ENCODE measurements at regions not wholly inside any gene's neighbourhood (a gene's known extent, or its start where the extent isn't known, plus 50 kb on each side); places are given as distances from the start of the nearest gene placed in this dataset.

DNA sequence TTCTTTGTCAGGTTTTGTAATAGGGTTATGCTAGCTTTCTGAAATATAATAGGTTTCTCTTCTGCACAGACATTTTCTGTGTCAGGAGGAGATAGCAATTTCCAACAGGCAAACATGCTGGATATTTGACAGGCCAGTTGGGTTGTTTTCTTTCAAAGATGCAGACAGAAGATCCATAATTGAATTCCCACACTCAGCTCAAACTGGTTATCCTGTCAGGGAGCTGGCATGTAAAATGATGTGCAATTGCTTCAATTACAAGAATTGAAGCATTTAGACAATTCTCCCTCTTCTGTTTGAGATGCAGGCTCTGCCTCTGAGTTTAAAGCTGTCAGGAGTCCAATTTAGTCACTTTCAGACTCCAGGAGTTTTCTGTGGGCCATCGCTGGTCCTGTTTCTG, 146.2 kb upstream of the ZKSCAN2 start:
- ChIA-PET POLR2A (no interaction called here), CTCF (no interaction called here)
- Histone ChIP-seq H3K27ac (ENCODE audit: insufficient read depth, low read depth, low read length) (no peak overlapping the region), H3K9me3 (replicated peaks; ENCODE audit: control insufficient read depth, insufficient read depth, low read length) (no peaks in the 10 kb centered on the region), H2AFZ (ENCODE audit: low read depth, low read length) (no peak overlapping the region), H3K79me2 (ENCODE audit: control insufficient read depth, insufficient read depth, low read length) (no peaks in the 10 kb centered on the region), H3K36me3 (ENCODE audit: control insufficient read depth in 2 of 2, extremely low read depth in 1 of 2, insufficient read depth in 2 of 2, low read length in 2 of 2) (no peaks in the 10 kb centered on the region), H3K4me3 (replicated peaks in 1 of 3; ENCODE audit: insufficient read depth in 1 of 3, low read depth in 1 of 3, low read length in 3 of 3) (no peak overlapping the region), H3K9ac (replicated peaks; ENCODE audit: extremely low read depth, insufficient read depth, low read length) (no peak overlapping the region), H3K4me1 (ENCODE audit: control insufficient read depth, extremely low read depth, insufficient read depth, low read length) (no peaks in the 10 kb centered on the region), H3K27me3 (ENCODE audit: control insufficient read depth in 2 of 2, insufficient read depth in 2 of 2, low read length in 2 of 2) (no peaks in the 10 kb centered on the region), H3K9me1 (replicated peaks; ENCODE audit: control insufficient read depth, extremely low read depth, insufficient read depth, low read length) (no peaks in the 10 kb centered on the region), H4K20me1 (replicated peaks; ENCODE audit: control insufficient read depth, extremely low read depth, insufficient read depth, low read length) (no peaks in the 10 kb centered on the region), H3K4me2 (ENCODE audit: insufficient read depth, low read length) (no peak overlapping the region)
- BruUV-seq (replicated peaks), result no TSS peak
- DNase-seq (ENCODE audit: low read depth, low spot score) (no peak), FAIRE-seq (no peak)
- intact Hi-C loops (cut with micrococcal nuclease) (no loop called here), dilution Hi-C loops (cut with MboI; ENCODE audit: extremely low pct_ligation_motif_present, low sequenced_read_pairs) (no loop called here)
- TF ChIP-seq POLR2AphosphoS5 (IDR thresholded peaks at IDR 0.05; ENCODE audit: insufficient read depth, low read depth, low read length), result no peak
- no peak for TF ChIP-seq GATA2 (IDR thresholded peaks at IDR 0.05; ENCODE audit: insufficient read depth, insufficient read length, low read depth, low read length)
- no peak for TF ChIP-seq JUN (IDR thresholded peaks at IDR 0.05; ENCODE audit: borderline replicate concordance, insufficient read depth, insufficient read length, low read depth)
- TF ChIP-seq MYC (IDR thresholded peaks at IDR 0.05; ENCODE audit: low read depth, low read length), result no peak
- TF ChIP-seq EZH2 (IDR thresholded peaks at IDR 0.05; ENCODE audit: borderline replicate concordance, low read depth, low read length, severe bottlenecking), result no peak
- no peak for TF ChIP-seq POLR2A (IDR thresholded peaks at IDR 0.05; ENCODE audit: low read depth, low read length)
- TF ChIP-seq, protein P1, sequence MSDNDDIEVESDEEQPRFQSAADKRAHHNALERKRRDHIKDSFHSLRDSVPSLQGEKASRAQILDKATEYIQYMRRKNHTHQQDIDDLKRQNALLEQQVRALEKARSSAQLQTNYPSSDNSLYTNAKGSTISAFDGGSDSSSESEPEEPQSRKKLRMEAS (IDR thresholded peaks at IDR 0.05; ENCODE audit: insufficient read depth, insufficient read length), result no peak

DNA sequence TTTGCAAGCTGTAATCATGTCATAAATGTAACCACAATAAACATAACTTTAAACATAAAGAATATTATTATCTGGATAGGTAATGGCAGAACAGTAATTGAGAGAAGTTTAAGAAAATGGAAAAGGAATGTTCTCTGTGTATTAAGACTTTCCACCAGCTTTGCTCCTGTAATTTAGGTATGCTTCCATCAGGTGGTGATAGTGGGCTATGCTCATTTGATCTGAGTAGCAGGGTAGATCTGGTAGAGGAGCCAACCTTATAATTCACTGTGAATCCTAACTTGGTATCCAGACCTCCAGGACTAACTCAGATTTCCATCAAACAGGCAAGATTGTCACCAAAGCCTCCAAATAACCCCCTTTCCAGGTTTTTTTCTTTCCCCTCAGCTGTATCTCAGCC, 137.9 kb upstream of the ZKSCAN2 start:
- Histone ChIP-seq H3K9me3 (replicated peaks; ENCODE audit: control insufficient read depth, insufficient read depth, low read length) (no peaks in the 10 kb centered on the region), H3K79me2 (ENCODE audit: control insufficient read depth, insufficient read depth, low read length) (no peaks in the 10 kb centered on the region), H3K9ac (replicated peaks; ENCODE audit: extremely low read depth, insufficient read depth, low read length) (no peak overlapping the region), H3K4me2 (ENCODE audit: insufficient read depth, low read length) (no peak overlapping the region), H3K27me3 (ENCODE audit: control insufficient read depth in 2 of 2, insufficient read depth in 2 of 2, low read length in 2 of 2) (no peaks in the 10 kb centered on the region), H3K27ac (ENCODE audit: insufficient read depth, low read depth, low read length) (no peak overlapping the region), H4K20me1 (replicated peaks; ENCODE audit: control insufficient read depth, extremely low read depth, insufficient read depth, low read length) (no peaks in the 10 kb centered on the region), H3K36me3 (ENCODE audit: control insufficient read depth in 2 of 2, extremely low read depth in 1 of 2, insufficient read depth in 2 of 2, low read length in 2 of 2) (no peaks in the 10 kb centered on the region), H3K9me1 (replicated peaks; ENCODE audit: control insufficient read depth, extremely low read depth, insufficient read depth, low read length) (no peaks in the 10 kb centered on the region), H2AFZ (ENCODE audit: low read depth, low read length) (no peak overlapping the region), H3K4me3 (replicated peaks in 1 of 3; ENCODE audit: insufficient read depth in 1 of 3, low read depth in 1 of 3, low read length in 3 of 3) (no peak overlapping the region), H3K4me1 (ENCODE audit: control insufficient read depth, extremely low read depth, insufficient read depth, low read length) (no peaks in the 10 kb centered on the region)
- FAIRE-seq (no peak), DNase-seq (ENCODE audit: low read depth, low spot score) (no peak)
- dilution Hi-C loops (cut with MboI; ENCODE audit: extremely low pct_ligation_motif_present, low sequenced_read_pairs) (no loop called here), intact Hi-C loops (cut with micrococcal nuclease) (no loop called here)
- CTCF ChIA-PET, result no interaction called here
- POLR2A ChIA-PET, result no interaction called here
- TF ChIP-seq FOS (IDR thresholded peaks at IDR 0.05; ENCODE audit: borderline replicate concordance, insufficient read depth, low read length) (no peak), MYC (IDR thresholded peaks at IDR 0.05; ENCODE audit: low read depth, low read length) (no peak), JUN (IDR thresholded peaks at IDR 0.05; ENCODE audit: borderline replicate concordance, insufficient read depth, insufficient read length, low read depth) (no peak), GATA2 (IDR thresholded peaks at IDR 0.05; ENCODE audit: insufficient read depth, insufficient read length, low read depth, low read length) (no peak), POLR2A (IDR thresholded peaks at IDR 0.05; ENCODE audit: low read depth, low read length) (no peak), POLR2AphosphoS5 (IDR thresholded peaks at IDR 0.05; ENCODE audit: insufficient read depth, low read depth, low read length) (no peak), EZH2 (IDR thresholded peaks at IDR 0.05; ENCODE audit: borderline replicate concordance, low read depth, low read length, severe bottlenecking) (no peak)
- TF ChIP-seq, protein P2, sequence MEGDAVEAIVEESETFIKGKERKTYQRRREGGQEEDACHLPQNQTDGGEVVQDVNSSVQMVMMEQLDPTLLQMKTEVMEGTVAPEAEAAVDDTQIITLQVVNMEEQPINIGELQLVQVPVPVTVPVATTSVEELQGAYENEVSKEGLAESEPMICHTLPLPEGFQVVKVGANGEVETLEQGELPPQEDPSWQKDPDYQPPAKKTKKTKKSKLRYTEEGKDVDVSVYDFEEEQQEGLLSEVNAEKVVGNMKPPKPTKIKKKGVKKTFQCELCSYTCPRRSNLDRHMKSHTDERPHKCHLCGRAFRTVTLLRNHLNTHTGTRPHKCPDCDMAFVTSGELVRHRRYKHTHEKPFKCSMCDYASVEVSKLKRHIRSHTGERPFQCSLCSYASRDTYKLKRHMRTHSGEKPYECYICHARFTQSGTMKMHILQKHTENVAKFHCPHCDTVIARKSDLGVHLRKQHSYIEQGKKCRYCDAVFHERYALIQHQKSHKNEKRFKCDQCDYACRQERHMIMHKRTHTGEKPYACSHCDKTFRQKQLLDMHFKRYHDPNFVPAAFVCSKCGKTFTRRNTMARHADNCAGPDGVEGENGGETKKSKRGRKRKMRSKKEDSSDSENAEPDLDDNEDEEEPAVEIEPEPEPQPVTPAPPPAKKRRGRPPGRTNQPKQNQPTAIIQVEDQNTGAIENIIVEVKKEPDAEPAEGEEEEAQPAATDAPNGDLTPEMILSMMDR (IDR thresholded peaks at IDR 0.05; ENCODE audit: extremely low read depth in 1 of 2, insufficient read depth in 1 of 2, low read depth in 1 of 2, low read length in 2 of 2), result no peak
- TF ChIP-seq, protein P1 (IDR thresholded peaks at IDR 0.05; ENCODE audit: insufficient read depth, insufficient read length), result no peak
- no TSS peak for BruUV-seq (replicated peaks)
